ENCODE measurements at regions not wholly inside any gene's neighbourhood (a gene's known extent, or its start where the extent isn't known, plus 50 kb on each side); places are given as distances from the start of the nearest gene placed in this dataset.

GRCh38 chr5:30524428-30524827 is 669.1 kb upstream of the CDH6 start:
- TF ChIP-seq POLR2AphosphoS5 (IDR thresholded peaks at IDR 0.05; ENCODE audit: low read depth) (no peak), CTCF (IDR thresholded peaks at IDR 0.05; ENCODE audit: insufficient read depth, low read length) (no peak), REST (IDR thresholded peaks at IDR 0.05; ENCODE audit: insufficient replicate concordance, low read depth) (no peak), GABPA (IDR thresholded peaks at IDR 0.05; ENCODE audit: low read depth) (no peak), SPI1 (IDR thresholded peaks at IDR 0.05; ENCODE audit: borderline replicate concordance, low read depth) (no peak)

Measured in HL-60 (cell line).